ENCODE measurements at regions not wholly inside any gene's neighbourhood (a gene's known extent, or its start where the extent isn't known, plus 50 kb on each side); places are given as distances from the start of the nearest gene placed in this dataset.

GRCh38 chr1:186775036-186775435, 53.7 kb upstream of the PLA2G4A start:
- in situ Hi-C loops (cut with MboI; ENCODE audit: low sequenced_read_pairs), result no loop called here

More at GRCh38 chr1:186775036-186775435, 53.7 kb upstream of the PLA2G4A start:
- H3K4ac ChIP-seq (ENCODE audit: low read depth, low read length), result no peak overlapping the region
- no peaks in the 10 kb centered on the region for H3K79me1 ChIP-seq (ENCODE audit: low read depth in 1 of 2, low read length in 2 of 2)
- H3K4me3 ChIP-seq (ENCODE audit: insufficient read depth, low read depth, low read length), result no peak overlapping the region
- no peak overlapping the region for H2AFZ ChIP-seq (replicated peaks; ENCODE audit: low read length, poor library complexity)
- no peak overlapping the region for H3K18ac ChIP-seq (ENCODE audit: low read depth, low read length)
- no peak overlapping the region for H2BK15ac ChIP-seq (ENCODE audit: low read depth, low read length)
- no peak overlapping the region for H3K9ac ChIP-seq (ENCODE audit: low read depth, low read length)
- dilution Hi-C loops (cut with HindIII; ENCODE audit: low sequenced_read_pairs, unreplicated experiment), result no loop called here
- WGBS, 2 experiments (ENCODE audit: extremely low coverage in 2 of 2, insufficient read length in 1 of 2), result no CpG with 5 or more reads among the region's 2 CpGs
- H4K91ac ChIP-seq (ENCODE audit: insufficient read depth, low read depth, low read length), result no peak overlapping the region
- H4K5ac ChIP-seq (ENCODE audit: low read depth, low read length), result no peak overlapping the region
- no peak overlapping the region for H2BK120ac ChIP-seq (ENCODE audit: low read depth, low read length)
- H3K4me1 ChIP-seq (ENCODE audit: control insufficient read depth, insufficient read depth, low read length), result no peaks in the 10 kb centered on the region
- POLR2A ChIA-PET (ENCODE audit: unreplicated experiment), result no interaction called here
- DNase-seq, result no peak
- H2BK20ac ChIP-seq (ENCODE audit: low read depth, low read length), result no peak overlapping the region
- no peak overlapping the region for H4K8ac ChIP-seq (ENCODE audit: low read depth in 2 of 2, low read length in 2 of 2)
- H2BK5ac ChIP-seq (ENCODE audit: low read depth, low read length, poor library complexity, severe bottlenecking), result no peak overlapping the region
- no peaks in the 10 kb centered on the region for H3K36me3 ChIP-seq (ENCODE audit: control insufficient read depth, insufficient read depth, low read length)
- no peak overlapping the region for H3K14ac ChIP-seq (replicated peaks; ENCODE audit: low read depth, low read length)
- no peaks in the 10 kb centered on the region for H3K9me1 ChIP-seq (ENCODE audit: insufficient read depth, low read length)
- no peak overlapping the region for H2AK9ac ChIP-seq (replicated peaks; ENCODE audit: low read depth, low read length, poor library complexity)
- no peak overlapping the region for H3K27ac ChIP-seq (ENCODE audit: insufficient read depth, low read length)
- no peaks in the 10 kb centered on the region for H4K20me1 ChIP-seq (ENCODE audit: insufficient read depth, low read length)
- no peak overlapping the region for H3K4me2 ChIP-seq (ENCODE audit: low read depth, low read length)
- BruUV-seq (replicated peaks), result no TSS peak
- H3K27me3 ChIP-seq (ENCODE audit: control insufficient read depth, insufficient read depth, low read length), result no peaks in the 10 kb centered on the region; the same call in 1 of the 2 replicates
- no peak overlapping the region for H3K23ac ChIP-seq (ENCODE audit: low read depth, low read length)
- no peak for TF ChIP-seq POLR2A (IDR thresholded peaks at IDR 0.05; ENCODE audit: low read depth, low read length)
- TF ChIP-seq RCOR1 (IDR thresholded peaks at IDR 0.05; ENCODE audit: insufficient replicate concordance, low read length), result no peak
- no peak for TF ChIP-seq NFE2L2 (IDR thresholded peaks at IDR 0.05; ENCODE audit: low read depth, low read length)
- TF ChIP-seq CHD1 (IDR thresholded peaks at IDR 0.05; ENCODE audit: low read depth, low read length), result no peak
- no peak for TF ChIP-seq MAZ (IDR thresholded peaks at IDR 0.05; ENCODE audit: borderline replicate concordance, low read depth, low read length)
- no peak for TF ChIP-seq BHLHE40 (IDR thresholded peaks at IDR 0.05; ENCODE audit: low read depth, low read length)
- no peak for TF ChIP-seq RAD21 (IDR thresholded peaks at IDR 0.05; ENCODE audit: low read length)
- TF ChIP-seq, protein P1, sequence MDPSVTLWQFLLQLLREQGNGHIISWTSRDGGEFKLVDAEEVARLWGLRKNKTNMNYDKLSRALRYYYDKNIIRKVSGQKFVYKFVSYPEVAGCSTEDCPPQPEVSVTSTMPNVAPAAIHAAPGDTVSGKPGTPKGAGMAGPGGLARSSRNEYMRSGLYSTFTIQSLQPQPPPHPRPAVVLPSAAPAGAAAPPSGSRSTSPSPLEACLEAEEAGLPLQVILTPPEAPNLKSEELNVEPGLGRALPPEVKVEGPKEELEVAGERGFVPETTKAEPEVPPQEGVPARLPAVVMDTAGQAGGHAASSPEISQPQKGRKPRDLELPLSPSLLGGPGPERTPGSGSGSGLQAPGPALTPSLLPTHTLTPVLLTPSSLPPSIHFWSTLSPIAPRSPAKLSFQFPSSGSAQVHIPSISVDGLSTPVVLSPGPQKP (IDR thresholded peaks at IDR 0.05; ENCODE audit: borderline replicate concordance, low read depth, low read length), result no peak
- no peak for TF ChIP-seq USF2 (IDR thresholded peaks at IDR 0.05; ENCODE audit: low read depth, low read length)
- H3K9me3 ChIP-seq (ENCODE audit: control insufficient read depth, insufficient read depth, low read length), result no peaks in the 10 kb centered on the region
- no peak overlapping the region for H2AK5ac ChIP-seq (ENCODE audit: low read depth, low read length)
- no peak overlapping the region for H3K56ac ChIP-seq (ENCODE audit: extremely low read depth, insufficient read depth, low read length)
- intact Hi-C loops (cut with micrococcal nuclease), result no loop called here
- ATAC-seq (ENCODE audit: low read depth), result no peak
- CTCF ChIA-PET, result no interaction called here
